Inflammatory macrophage treated with lipopolysaccharide for 1 hour (primary cell): ENCODE measurements at regions not wholly inside any gene's neighbourhood (a gene's known extent, or its start where the extent isn't known, plus 50 kb on each side); places are given as distances from the start of the nearest gene placed in this dataset.
A peak's percentile ranks its signal among the peaks of the same experiment; 100 is the strongest.
"Not testable (repeated sequence)": the region's sequence is repeated elsewhere in the genome, so short reads cannot be mapped to it uniquely, and the experiment has no call there.

Experiments used
- DNase-seq, 2 donors: peaks; one replicate each; pipeline ENCODE4 v3.0.0-alpha.2; 2020 to 2022

GRCh38 chr15:22263738-22264137 is 183.4 kb downstream of the OR4M2 start:
- DNase-seq = no peak

DNA sequence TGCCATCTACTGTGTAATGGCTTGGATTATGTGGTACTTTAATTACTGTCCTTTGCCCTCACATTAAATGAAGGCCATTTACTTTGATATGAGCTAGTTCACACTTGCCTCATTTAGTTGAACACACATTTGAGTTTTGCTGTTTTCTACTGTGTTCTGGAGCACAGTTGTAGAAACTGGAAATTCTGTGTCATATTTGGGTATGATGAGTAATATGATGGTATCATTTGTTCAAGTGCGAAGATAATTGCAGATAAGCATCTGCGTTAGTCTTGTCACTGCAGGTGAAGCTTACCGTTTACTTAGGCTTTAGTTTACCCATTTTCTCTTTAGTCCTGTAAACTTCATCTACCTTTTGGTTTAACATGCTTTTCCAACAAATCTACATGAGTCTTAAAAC is 183.9 kb downstream of the OR4M2 start:
- DNase-seq = not testable (repeated sequence)

- DNase-seq = no peak
These were observed 185.0 kb downstream of the OR4M2 start for GRCh38 chr15:22265056-22265945.

DNA sequence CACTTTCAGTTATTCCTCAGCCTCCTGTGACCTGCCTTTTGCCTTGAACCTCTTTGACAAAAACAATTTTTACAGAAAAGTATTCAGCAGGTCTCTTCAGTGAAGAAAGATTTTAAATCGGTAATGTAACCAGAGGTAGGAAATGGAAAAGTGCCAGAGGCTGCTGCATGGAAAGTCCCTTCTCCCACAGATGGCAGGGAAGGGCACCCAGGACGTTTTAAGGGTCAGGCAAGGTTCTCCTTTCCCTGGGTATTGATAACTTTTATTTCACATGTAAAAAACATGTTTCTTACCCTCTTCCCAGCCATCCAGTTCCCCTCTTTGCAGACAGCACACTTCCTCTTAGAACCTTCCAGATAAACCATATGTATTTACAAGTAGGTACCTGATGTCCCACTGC is 185.6 kb downstream of the OR4M2 start:
- no peak for DNase-seq

DNA sequence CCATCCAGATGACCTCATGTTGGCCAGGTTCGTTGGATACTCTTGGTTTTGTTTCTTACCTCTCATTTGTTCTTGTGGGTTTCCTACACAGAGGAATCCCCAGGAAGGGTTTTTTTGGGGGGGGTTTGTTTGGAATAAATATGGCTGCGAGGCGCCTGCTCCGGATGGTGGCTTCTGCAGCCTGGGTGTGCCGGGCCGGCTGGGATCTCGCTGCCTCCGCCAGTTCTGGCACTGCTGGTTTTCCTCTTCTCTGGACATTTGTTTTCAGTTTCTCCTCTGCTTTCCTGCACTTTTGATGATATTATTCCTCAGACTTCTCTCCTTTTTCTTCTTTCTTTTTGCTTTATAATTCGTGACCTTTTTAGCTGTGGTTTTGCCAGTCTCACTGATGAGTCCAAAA is 187.4 kb downstream of the OR4M2 start:
- DNase-seq = no peak

DNA sequence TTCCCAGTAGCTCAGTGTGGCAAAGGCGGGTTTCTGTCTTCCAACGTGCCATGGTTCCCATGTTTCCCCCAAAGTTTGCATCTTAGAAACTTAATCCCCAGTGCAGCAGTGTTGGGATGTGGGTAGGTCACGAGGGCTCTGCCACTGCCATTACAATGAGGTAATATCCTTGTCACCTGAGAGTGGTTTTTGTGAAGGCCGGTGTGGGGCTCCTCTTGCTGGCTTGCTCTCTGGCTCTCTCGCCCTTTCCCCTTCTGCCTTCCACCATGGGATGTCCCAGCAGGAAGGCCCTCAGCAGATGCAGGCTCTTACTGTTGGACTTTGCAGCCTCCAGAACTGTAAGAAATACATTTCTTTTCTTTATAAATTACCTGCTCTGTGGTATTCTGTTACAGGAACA is 187.9 kb downstream of the OR4M2 start:
- not testable (repeated sequence) for DNase-seq

DNA sequence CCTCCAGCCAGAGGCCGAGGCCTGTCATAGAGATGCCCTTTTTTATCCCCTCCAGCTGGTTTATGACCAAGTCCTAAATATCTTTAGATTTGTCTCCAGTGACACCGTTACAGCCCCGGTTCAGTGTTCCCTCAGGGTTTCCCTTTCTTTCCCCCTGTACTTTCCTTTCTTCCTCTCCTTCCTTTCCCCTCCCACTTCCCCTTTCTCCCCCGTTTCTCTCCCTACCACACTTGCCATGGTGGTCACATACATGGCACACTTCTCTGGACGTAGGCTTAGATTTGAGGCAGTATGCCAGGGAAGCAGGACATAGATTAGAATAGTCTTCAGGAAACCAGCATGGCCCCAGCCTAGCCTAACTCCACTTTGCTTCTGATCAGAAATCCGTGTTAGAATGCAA is 188.3 kb downstream of the OR4M2 start:
- peak in 1 of 2 donors; percentile 29 for DNase-seq

GRCh38 chr15:22272286-22273160 is 186.2 kb upstream of the GOLGA6L22 start:
- DNase-seq = not testable (repeated sequence)

DNA sequence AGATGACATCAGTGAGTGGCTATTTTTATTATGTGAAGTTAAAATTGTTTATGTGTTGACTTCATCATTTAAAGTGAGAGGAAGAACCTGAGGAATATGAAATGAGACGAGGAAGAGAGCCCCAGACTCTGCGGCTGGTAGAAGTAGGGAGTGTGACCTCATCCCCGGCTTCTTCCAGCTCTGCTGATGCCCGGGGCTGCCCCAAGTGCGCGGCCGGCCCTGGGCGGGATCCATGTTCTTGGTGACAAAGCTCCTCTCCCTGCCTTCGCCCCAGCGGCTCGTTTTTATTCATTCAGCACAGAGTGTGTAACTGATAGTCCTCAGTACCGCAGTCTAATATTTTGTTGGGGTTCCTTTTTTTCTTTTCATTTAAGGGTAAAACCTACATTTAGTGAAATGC is 185.5 kb upstream of the GOLGA6L22 start:
- DNase-seq = not testable (repeated sequence)

DNA sequence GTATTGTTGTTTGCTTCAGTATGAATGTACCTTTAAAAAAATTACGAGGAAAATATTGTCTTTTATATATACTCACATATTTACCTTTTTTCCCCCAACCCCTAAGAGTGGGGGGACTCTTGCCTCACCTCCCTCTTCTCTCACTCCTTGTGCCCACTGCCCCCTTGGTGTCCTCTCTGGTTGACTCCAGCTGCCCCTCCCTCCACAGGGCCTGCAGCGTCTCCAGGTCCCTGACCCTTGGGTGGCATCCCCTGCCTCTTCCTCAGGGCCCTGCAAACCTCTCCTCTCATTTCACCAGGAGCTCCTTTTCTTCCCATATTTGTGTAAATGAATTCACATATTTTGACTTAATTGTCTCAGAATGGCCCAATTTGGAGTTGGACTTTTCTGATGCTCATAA is 184.3 kb upstream of the GOLGA6L22 start:
- DNase-seq = not testable (repeated sequence)

DNA sequence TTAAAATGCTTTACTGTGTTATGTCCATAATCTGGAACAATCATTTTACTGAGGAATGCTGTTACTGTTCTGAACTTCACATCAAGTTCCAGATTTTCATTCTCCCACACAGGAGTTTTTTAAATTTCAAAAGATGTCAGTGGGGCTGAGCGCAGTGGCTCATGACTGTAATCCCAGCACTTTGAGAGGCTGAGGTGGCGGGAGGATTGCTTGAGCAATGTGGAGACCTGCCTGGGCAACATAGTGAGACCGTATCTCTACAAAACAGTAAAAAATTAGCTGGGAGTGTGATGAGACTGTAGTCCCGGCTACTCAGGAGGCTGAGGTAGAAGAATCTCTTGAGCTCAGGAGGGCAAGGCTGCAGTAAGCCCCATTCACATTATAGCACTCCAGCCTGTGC is 177.9 kb upstream of the GOLGA6L22 start:
- peak in 1 of 2 donors; percentile 26 for DNase-seq

GRCh38 chr15:22282794-22283533 is 175.7 kb upstream of the GOLGA6L22 start:
- peak in 1 of 2 donors; percentile 11 for DNase-seq

GRCh38 chr15:22284795-22285420 is 173.8 kb upstream of the GOLGA6L22 start:
- peak in 1 of 2 donors; percentile 28 for DNase-seq

DNA sequence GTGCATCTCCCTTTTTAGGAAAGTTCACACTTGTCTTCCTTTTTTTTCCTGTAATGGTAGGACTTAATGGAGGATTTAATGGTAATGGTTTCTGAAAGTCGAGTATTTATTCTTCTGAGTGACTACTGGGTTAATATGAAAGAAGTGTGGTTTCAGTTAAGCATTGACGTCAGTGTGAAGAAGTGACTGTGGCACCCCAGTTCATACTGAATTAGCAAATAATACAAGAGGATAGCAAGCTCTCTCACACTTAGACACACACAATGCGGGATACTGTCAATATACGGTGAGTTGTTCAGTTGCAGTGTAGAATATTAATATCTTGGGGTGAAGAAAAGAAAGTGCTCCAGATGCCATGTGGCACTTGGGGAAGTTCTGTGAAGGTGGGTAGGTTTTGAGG is 167.6 kb upstream of the GOLGA6L22 start:
- not testable (repeated sequence) for DNase-seq

- not testable (repeated sequence) for DNase-seq
These were observed 155.6 kb upstream of the GOLGA6L22 start for GRCh38 chr15:22303112-22303511.
